Activated T-helper 2 cell treated with anti-CD3 and anti-CD28 coated beads, Interferon-gamma antibody, Interleukin-2, Interleukin-4, amounts not matched to agents 10 μg/mL and 5 μg/mL and 100 μg/mL, durations not matched to agents 14 hours and 24 hours and 36 hours (primary cell): ENCODE measurements at regions not wholly inside any gene's neighbourhood (a gene's known extent, or its start where the extent isn't known, plus 50 kb on each side); places are given as distances from the start of the nearest gene placed in this dataset.

ENCODE experiments used
- DNase-seq: peaks from one replicate; pipeline ENCODE4 v3.0.0; 2021; ENCODE audit warnings: low spot score
- H3K27ac Mint-ChIP-seq: one replicate; pipeline ENCODE4 v1.8.0; 2021; ENCODE audit warnings: mixed read lengths
- H3K27me3 Mint-ChIP-seq: one replicate; pipeline ENCODE4 v1.8.0; 2021; ENCODE audit warnings: low read depth, mixed read lengths
- H3K36me3 Mint-ChIP-seq: one replicate; pipeline ENCODE4 v1.8.0; 2021; ENCODE audit warnings: low read depth, mixed read lengths
- H3K4me1 Mint-ChIP-seq: one replicate; pipeline ENCODE4 v1.8.0; 2021; ENCODE audit warnings: low read depth, mixed read lengths
- H3K4me3 Mint-ChIP-seq: one replicate; pipeline ENCODE4 v1.8.0; 2021; ENCODE audit warnings: low read depth, mild to moderate bottlenecking, moderate library complexity, mixed read lengths
- H3K9me3 Mint-ChIP-seq: one replicate; pipeline ENCODE4 v1.8.0; 2021; ENCODE audit warnings: mixed read lengths
- intact Hi-C: fragments of 100-400 bp; cut with micrococcal nuclease; formaldehyde crosslinking; loops from one replicate; pipeline ENCODE4 v1.15.1; 2023

- no peak for DNase-seq
- intact Hi-C loops = no loop called here
- H3K27ac Mint-ChIP-seq = no peak overlapping the region
- H3K27me3 Mint-ChIP-seq = no peaks in the 10 kb centered on the region
- no peak overlapping the region for H3K4me3 Mint-ChIP-seq
- H3K4me1 Mint-ChIP-seq = no peaks in the 10 kb centered on the region
- no peaks in the 10 kb centered on the region for H3K9me3 Mint-ChIP-seq
- H3K36me3 Mint-ChIP-seq = no peaks in the 10 kb centered on the region
These were observed 269.4 kb upstream of the PEX5L start for GRCh38 chr3:180306155-180306554.

- DNase-seq = no peak
- H3K4me3 Mint-ChIP-seq = no peak overlapping the region
- no peaks in the 10 kb centered on the region for H3K27me3 Mint-ChIP-seq
- H3K36me3 Mint-ChIP-seq = no peaks in the 10 kb centered on the region
- no peaks in the 10 kb centered on the region for H3K9me3 Mint-ChIP-seq
- H3K4me1 Mint-ChIP-seq = no peaks in the 10 kb centered on the region
- H3K27ac Mint-ChIP-seq = no peak overlapping the region
- intact Hi-C loops = no loop called here
These were observed 270.0 kb upstream of the PEX5L start for GRCh38 chr3:180306691-180307090.

- H3K27me3 Mint-ChIP-seq = no peaks in the 10 kb centered on the region
These were observed 274.5 kb upstream of the PEX5L start for GRCh38 chr3:180311242-180311641.

GRCh38 chr3:180316321-180316720, 279.6 kb upstream of the PEX5L start:
- intact Hi-C loops = no loop called here
- DNase-seq = no peak
- Mint-ChIP-seq H3K27me3 (no peaks in the 10 kb centered on the region), H3K4me3 (no peak overlapping the region), H3K27ac (no peak overlapping the region), H3K9me3 (no peaks in the 10 kb centered on the region), H3K4me1 (no peaks in the 10 kb centered on the region), H3K36me3 (no peaks in the 10 kb centered on the region)

More at GRCh38 chr3:180311242-180311641, 274.5 kb upstream of the PEX5L start:
- Mint-ChIP-seq H3K36me3 (no peaks in the 10 kb centered on the region), H3K9me3 (no peaks in the 10 kb centered on the region), H3K4me1 (no peaks in the 10 kb centered on the region), H3K4me3 (no peak overlapping the region), H3K27ac (no peak overlapping the region)
- no peak for DNase-seq
- intact Hi-C loops = no loop called here

GRCh38 chr3:180319461-180319860, 282.5 kb upstream of the TTC14 start:
- intact Hi-C loops = no loop called here
- Mint-ChIP-seq H3K4me1 (no peaks in the 10 kb centered on the region), H3K27ac (no peak overlapping the region), H3K4me3 (no peak overlapping the region), H3K9me3 (no peaks in the 10 kb centered on the region), H3K27me3 (no peaks in the 10 kb centered on the region), H3K36me3 (no peaks in the 10 kb centered on the region)
- no peak for DNase-seq

- DNase-seq = no peak
- intact Hi-C loops = no loop called here
- Mint-ChIP-seq H3K27ac (no peak overlapping the region), H3K36me3 (no peaks in the 10 kb centered on the region), H3K9me3 (no peaks in the 10 kb centered on the region), H3K4me3 (no peak overlapping the region), H3K27me3 (no peaks in the 10 kb centered on the region), H3K4me1 (no peaks in the 10 kb centered on the region)
These were observed 281.3 kb upstream of the TTC14 start for GRCh38 chr3:180320631-180321030.

GRCh38 chr3:180321534-180321933, 280.4 kb upstream of the TTC14 start:
- no peaks in the 10 kb centered on the region for H3K36me3 Mint-ChIP-seq
- no peaks in the 10 kb centered on the region for H3K27me3 Mint-ChIP-seq
- no peaks in the 10 kb centered on the region for H3K9me3 Mint-ChIP-seq
- H3K4me3 Mint-ChIP-seq = no peak overlapping the region
- H3K4me1 Mint-ChIP-seq = no peaks in the 10 kb centered on the region
- DNase-seq = no peak
- no peak overlapping the region for H3K27ac Mint-ChIP-seq
- intact Hi-C loops = no loop called here

- intact Hi-C loops = no loop called here
- DNase-seq = no peak
- H3K9me3 Mint-ChIP-seq = no peaks in the 10 kb centered on the region
- H3K27ac Mint-ChIP-seq = no peak overlapping the region
- H3K27me3 Mint-ChIP-seq = no peaks in the 10 kb centered on the region
- H3K4me1 Mint-ChIP-seq = no peaks in the 10 kb centered on the region
- no peak overlapping the region for H3K4me3 Mint-ChIP-seq
- H3K36me3 Mint-ChIP-seq = no peaks in the 10 kb centered on the region
These were observed 279.1 kb upstream of the TTC14 start for GRCh38 chr3:180322829-180323228.

- no peak for DNase-seq
- no peaks in the 10 kb centered on the region for H3K36me3 Mint-ChIP-seq
- intact Hi-C loops = no loop called here
- no peak overlapping the region for H3K4me3 Mint-ChIP-seq
- no peaks in the 10 kb centered on the region for H3K9me3 Mint-ChIP-seq
- H3K27ac Mint-ChIP-seq = no peak overlapping the region
- H3K27me3 Mint-ChIP-seq = no peaks in the 10 kb centered on the region
- no peaks in the 10 kb centered on the region for H3K4me1 Mint-ChIP-seq
These were observed 277.2 kb upstream of the TTC14 start for GRCh38 chr3:180324791-180325190.

GRCh38 chr3:180325533-180325932, 276.4 kb upstream of the TTC14 start:
- Mint-ChIP-seq H3K4me3 (no peak overlapping the region), H3K36me3 (no peaks in the 10 kb centered on the region), H3K27me3 (no peaks in the 10 kb centered on the region), H3K27ac (no peak overlapping the region), H3K4me1 (no peaks in the 10 kb centered on the region), H3K9me3 (no peaks in the 10 kb centered on the region)
- intact Hi-C loops = no loop called here
- no peak for DNase-seq

- Mint-ChIP-seq H3K27ac (no peak overlapping the region), H3K36me3 (no peaks in the 10 kb centered on the region), H3K4me3 (no peak overlapping the region), H3K27me3 (no peaks in the 10 kb centered on the region), H3K4me1 (no peaks in the 10 kb centered on the region), H3K9me3 (no peaks in the 10 kb centered on the region)
- intact Hi-C loops = no loop called here
- DNase-seq = no peak
These were observed 276.0 kb upstream of the TTC14 start for GRCh38 chr3:180325958-180326357.

- DNase-seq = no peak
- Mint-ChIP-seq H3K4me1 (no peaks in the 10 kb centered on the region), H3K9me3 (no peaks in the 10 kb centered on the region), H3K4me3 (no peak overlapping the region), H3K27me3 (no peaks in the 10 kb centered on the region), H3K27ac (no peak overlapping the region), H3K36me3 (no peaks in the 10 kb centered on the region)
- intact Hi-C loops = no loop called here
These were observed 272.8 kb upstream of the TTC14 start for GRCh38 chr3:180329187-180329586.

- H3K27me3 Mint-ChIP-seq = no peaks in the 10 kb centered on the region
These were observed 272.1 kb upstream of the TTC14 start for GRCh38 chr3:180329847-180330246.

GRCh38 chr3:180330440-180330839, 271.5 kb upstream of the TTC14 start:
- Mint-ChIP-seq H3K9me3 (no peaks in the 10 kb centered on the region), H3K36me3 (no peaks in the 10 kb centered on the region), H3K27me3 (no peaks in the 10 kb centered on the region), H3K27ac (no peak overlapping the region), H3K4me1 (no peaks in the 10 kb centered on the region), H3K4me3 (no peak overlapping the region)
- intact Hi-C loops = no loop called here
- no peak for DNase-seq

More at GRCh38 chr3:180329847-180330246, 272.1 kb upstream of the TTC14 start:
- no peak for DNase-seq
- H3K9me3 Mint-ChIP-seq = no peaks in the 10 kb centered on the region
- intact Hi-C loops = no loop called here
- H3K36me3 Mint-ChIP-seq = no peaks in the 10 kb centered on the region
- no peak overlapping the region for H3K4me3 Mint-ChIP-seq
- no peaks in the 10 kb centered on the region for H3K4me1 Mint-ChIP-seq
- no peak overlapping the region for H3K27ac Mint-ChIP-seq
